HG02759 (cell line): ENCODE measurements at regions not wholly inside any gene's neighbourhood (a gene's known extent, or its start where the extent isn't known, plus 50 kb on each side); places are given as distances from the start of the nearest gene placed in this dataset.
"Not testable (repeated sequence)": the region's sequence is repeated elsewhere in the genome, so short reads cannot be mapped to it uniquely, and the experiment has no call there.

Experiments
- ATAC-seq: cut with Tn5 transposase; IDR thresholded peaks from one replicate; pipeline ENCODE4 v1.9.1; 2021; ENCODE audit warnings: mild to moderate bottlenecking, moderate library complexity; ENCODE audit not compliant: unreplicated experiment

DNA sequence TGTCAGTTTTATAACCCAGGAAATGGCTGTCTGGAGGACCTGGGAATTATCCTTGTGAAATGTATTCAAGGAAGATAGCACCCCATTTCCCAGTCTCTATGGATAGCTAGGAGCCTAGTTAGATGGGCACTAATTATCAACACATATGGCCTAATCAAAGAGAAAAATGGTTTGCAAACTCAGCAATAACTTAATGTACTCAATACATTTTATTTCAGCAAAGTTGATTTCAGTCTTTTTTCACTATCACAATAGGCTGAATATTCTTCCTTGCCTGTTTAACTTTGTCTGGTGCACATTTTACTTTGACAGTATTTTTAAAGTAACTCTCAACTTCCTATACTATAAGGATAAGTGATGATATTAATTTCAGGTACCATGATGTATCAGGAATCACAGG lies 756.3 kb downstream of the CCDC85A start:
- no peak for ATAC-seq

- ATAC-seq: no peak
These were observed 769.1 kb downstream of the CCDC85A start for GRCh38 chr2:56952871-56953270.

DNA sequence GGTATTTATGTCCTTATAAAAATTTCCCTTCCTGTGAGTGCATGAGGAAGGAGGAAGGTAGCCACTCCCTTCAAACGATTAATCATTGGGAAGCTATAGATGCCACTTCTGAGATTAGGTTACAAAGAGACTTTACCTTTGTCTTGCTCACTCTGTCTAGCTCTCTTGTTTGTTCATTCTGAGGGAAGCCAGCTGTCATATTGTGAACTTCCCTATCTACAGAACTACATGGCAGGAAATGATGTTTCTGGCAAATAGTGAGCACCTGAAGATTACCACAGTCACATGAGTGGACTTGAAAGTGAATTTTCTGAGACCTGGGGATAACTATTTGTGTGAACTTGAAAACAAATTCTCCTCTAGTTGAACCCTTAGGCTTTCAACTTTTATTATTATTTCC lies 776.8 kb downstream of the CCDC85A start:
- no peak for ATAC-seq

- no peak for ATAC-seq
These were observed 778.9 kb downstream of the CCDC85A start for GRCh38 chr2:56962673-56963072.

- ATAC-seq: no peak
These were observed 785.7 kb downstream of the CCDC85A start for GRCh38 chr2:56969513-56969912.

DNA sequence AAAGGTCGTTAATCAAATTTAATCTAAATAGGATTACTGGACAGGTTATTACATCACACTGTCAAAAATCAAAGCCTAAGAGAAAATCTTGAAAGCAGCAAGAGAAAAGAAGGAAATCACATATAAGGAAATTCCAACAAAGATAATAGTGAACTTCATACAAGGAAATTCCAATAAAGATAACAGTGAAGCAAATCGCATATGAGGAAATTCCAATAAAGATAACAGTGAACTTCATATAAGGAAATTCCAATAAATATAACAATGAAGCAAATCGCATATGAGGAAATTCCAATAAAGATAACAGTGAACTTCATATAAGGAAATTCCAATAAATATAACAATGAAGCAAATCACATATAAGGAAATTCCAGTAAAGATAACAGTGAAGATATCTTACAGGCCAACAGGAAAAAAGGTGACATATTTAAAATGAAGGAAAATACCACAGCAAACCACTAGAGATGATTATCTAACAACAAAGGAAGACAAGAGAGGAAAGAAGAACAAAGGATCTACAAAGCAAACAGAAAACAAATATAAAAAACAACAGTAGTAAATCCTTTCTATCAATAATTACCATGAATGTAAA lies 787.7 kb downstream of the CCDC85A start:
- no peak for ATAC-seq

DNA sequence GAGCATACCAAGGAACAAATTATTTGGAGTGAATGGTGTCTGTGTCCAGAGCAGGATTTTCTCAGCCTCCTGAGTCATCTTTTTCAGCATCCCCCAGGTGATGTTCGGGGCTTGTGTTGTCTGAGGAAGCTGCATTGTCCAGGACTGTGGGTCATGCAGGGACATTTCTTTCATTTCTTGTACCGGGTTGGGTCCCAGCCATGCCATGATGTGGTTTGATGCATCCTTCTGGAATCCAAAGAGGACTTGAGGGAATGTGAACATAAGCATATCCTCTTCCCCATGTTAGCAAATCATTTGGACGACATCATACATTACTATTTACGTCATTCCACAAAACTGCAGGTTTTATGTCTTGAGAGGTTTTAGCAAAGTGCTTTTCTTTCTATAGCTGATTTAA lies 797.8 kb downstream of the CCDC85A start:
- no peak for ATAC-seq

DNA sequence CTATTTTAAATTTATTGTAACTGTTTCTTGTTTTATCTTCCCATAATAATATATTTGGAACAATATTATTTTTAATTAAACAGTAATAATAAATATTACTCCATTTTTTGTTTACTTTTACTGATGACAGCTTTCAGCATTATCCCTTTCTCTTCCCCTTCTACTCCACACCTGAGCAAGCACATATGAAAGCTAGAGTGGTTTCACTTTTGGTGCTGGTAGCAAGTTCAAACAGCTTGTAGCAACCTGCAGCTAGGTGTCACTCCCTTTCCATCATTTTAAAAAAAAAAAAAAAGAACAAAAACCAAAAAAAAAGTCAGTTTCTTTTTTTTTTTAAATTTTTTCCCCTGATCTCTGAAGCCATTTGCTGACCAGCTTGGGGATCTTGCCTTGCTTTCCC lies 801.8 kb downstream of the CCDC85A start:
- ATAC-seq: no peak

DNA sequence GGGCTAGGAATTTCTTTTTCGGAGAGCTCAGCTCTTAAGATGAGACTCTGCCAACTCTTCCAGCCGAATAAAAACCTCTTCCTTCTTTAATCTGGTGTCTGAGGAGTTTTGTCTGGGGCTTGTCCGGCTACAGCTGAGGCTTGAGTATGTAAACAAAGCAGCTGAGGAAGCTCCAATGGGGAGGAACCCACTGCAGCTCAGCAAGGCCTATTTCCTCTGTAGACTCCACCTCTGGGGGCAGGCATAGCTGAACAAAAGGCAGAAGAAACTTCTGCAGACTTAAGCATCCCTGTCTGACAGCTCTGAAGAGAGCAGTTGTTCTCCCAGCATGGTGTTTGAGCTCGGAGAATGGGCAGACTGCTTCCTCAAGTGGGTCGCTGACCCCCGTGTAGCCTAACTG lies 838.7 kb downstream of the CCDC85A start:
- no peak for ATAC-seq

DNA sequence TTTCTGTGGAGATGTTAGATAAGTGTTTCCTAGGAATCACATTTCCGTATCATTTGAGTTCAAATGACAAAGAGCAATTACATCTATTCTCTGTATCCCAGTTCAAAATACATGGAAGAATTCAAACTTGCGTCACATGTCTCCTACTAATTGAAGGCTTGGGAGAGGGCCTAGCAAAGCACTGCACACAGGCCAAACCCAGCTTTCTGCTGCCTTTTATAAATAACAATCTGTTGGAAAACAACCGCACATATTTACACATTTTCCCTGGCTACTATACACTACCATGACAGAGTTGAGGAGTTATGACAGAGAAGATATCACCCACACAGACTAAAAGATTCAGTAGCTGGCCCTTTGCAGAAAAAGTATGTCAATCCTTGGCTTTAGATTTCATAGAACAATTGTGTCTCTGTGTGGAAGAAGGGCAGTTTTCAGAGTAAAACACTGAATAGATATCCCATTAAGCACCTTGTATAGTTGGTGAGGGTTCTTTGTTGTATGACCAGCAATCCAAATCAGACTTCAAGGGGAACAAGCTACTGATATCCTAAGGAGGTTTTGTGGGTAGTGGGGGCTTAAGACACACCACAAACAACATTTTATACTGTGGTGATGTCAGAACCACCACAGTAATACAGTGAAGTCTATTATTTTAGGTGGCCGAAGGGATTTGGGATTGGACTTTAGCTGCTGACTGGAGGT lies 861.3 kb downstream of the CCDC85A start:
- no peak for ATAC-seq

- ATAC-seq: no peak
These were observed 865.5 kb downstream of the CCDC85A start for GRCh38 chr2:57049273-57049672.

- no peak for ATAC-seq
These were observed 866.2 kb downstream of the CCDC85A start for GRCh38 chr2:57050007-57050406.

- not testable (repeated sequence) for ATAC-seq
These were observed 882.5 kb downstream of the CCDC85A start for GRCh38 chr2:57066301-57066700.

DNA sequence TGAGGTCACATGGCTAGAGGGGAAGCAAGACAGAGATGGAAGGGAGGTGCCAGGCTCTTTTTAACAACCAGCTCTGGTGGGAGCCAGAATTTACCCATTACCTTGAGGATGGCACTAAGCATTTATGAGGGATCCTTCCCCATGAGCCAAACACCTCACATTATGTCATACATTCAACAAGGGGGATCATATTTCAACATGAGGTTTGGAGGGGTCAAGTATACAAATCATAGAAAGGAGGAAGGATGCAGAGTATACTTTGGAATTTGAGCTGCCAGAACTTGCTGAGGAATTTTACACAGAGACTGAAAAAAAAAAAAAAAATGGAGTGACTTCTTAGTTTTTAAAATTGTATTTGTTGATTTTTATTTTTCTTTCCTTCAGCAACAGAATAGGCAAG lies 891.4 kb downstream of the CCDC85A start:
- ATAC-seq: no peak

- no peak for ATAC-seq
These were observed 896.2 kb downstream of the CCDC85A start for GRCh38 chr2:57080035-57080434.

- ATAC-seq: no peak
These were observed 901.0 kb downstream of the CCDC85A start for GRCh38 chr2:57084697-57085281.

DNA sequence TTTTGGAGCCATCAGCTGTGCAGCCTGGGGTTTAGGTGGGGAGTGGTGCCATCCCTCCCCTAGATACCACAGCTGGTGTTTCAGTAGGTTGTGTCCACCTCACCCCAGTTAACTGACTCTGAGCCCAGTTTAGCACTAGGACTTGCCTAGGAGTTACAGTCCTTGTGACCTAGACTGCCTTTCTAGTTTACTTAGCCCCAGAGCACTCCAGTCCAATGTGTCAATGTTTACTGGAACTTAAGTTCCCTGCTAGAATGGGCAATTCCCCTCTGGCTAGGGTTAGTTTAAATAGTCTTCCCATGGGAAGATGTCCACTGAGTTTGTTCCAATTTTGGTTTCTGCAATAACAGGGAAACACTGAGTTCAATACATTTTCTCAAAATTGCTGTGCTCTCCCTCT lies 909.2 kb downstream of the CCDC85A start:
- ATAC-seq: no peak

DNA sequence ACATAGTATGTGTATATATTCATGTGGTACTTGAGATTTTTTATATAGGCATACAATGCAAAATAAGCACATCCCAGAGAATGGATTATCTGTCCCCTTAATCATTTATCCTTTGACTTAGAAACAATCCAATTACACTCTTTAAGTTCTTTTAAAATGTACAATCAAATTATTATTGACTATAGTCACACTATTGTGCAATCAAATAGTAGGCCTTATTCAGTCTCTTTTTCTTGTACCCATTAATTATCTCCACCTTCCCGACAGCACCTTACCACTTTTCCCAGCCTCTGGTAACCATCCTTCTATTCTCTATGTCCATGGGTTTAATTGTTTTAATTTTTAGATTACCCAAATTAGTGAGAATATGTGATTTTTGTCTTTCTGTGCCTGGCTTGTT lies 914.1 kb downstream of the CCDC85A start:
- no peak for ATAC-seq

- ATAC-seq: no peak
These were observed 916.6 kb downstream of the CCDC85A start for GRCh38 chr2:57100436-57100835.

GRCh38 chr2:57105694-57106093 lies 921.9 kb downstream of the CCDC85A start:
- no peak for ATAC-seq

DNA sequence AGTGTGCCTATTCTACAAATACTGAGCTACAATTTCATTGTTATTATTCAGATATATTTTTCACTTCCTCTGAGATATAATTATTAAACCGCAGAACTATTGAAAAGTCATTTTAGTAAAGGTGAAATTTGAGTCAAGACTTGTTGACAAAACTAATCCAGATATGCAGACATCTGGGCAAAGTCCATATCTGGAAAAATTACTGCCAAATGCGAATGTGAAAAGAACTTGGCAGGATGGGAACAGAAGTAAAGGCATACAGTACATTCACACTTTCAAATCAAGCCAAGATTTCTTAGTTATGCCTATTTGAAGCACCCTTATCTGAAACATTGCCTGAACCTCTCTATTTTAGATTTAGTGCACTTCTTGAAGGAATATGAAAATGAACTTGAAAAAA lies 923.6 kb downstream of the CCDC85A start:
- ATAC-seq: no peak

- ATAC-seq: no peak
These were observed 927.7 kb downstream of the CCDC85A start for GRCh38 chr2:57111531-57111930.

DNA sequence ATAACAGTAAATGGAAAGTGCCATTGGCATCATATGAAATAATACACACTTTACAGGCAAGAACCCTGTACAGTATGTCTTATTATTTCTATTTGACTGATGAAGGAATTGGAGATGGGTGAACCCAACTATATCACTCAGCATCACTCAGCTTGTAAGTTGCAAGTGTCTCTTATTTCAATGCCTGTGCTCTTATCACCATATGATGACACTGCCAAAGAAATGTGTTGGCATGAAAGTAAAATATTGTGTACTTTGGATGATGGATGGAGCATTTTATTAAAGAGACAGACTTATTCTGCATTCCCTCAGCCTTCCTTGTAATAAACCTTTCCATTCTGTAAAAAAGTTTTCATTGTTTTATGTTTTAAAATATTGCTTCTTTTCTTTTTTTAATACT lies 927.5 kb upstream of the VRK2 start:
- no peak for ATAC-seq
